ENCODE measurements at regions not wholly inside any gene's neighbourhood (a gene's known extent, or its start where the extent isn't known, plus 50 kb on each side); places are given as distances from the start of the nearest gene placed in this dataset.
A peak's percentile ranks its signal among the peaks of the same experiment; 100 is the strongest.
"Not testable (repeated sequence)": the region's sequence is repeated elsewhere in the genome, so short reads cannot be mapped to it uniquely, and the experiment has no call there.

DNA sequence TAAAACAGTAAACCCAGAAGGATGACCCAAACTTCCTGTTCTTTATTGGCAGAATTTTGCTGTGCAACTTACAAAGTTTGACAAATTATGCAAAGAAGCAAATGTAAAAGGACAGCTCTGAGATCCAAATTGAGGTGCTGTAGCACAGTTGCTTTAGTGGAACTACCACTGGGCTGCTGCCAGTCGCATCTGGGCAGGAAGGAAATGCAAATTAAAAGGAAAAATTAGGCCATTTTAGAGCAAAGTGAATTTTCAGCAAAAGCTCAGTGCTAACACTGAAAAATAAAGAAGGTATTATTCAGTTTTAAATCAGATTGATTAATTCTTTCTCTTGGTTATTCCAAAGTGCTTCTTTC lies 104.5 kb downstream of the ZMAT3 start:
- DNase-seq = no peak

DNA sequence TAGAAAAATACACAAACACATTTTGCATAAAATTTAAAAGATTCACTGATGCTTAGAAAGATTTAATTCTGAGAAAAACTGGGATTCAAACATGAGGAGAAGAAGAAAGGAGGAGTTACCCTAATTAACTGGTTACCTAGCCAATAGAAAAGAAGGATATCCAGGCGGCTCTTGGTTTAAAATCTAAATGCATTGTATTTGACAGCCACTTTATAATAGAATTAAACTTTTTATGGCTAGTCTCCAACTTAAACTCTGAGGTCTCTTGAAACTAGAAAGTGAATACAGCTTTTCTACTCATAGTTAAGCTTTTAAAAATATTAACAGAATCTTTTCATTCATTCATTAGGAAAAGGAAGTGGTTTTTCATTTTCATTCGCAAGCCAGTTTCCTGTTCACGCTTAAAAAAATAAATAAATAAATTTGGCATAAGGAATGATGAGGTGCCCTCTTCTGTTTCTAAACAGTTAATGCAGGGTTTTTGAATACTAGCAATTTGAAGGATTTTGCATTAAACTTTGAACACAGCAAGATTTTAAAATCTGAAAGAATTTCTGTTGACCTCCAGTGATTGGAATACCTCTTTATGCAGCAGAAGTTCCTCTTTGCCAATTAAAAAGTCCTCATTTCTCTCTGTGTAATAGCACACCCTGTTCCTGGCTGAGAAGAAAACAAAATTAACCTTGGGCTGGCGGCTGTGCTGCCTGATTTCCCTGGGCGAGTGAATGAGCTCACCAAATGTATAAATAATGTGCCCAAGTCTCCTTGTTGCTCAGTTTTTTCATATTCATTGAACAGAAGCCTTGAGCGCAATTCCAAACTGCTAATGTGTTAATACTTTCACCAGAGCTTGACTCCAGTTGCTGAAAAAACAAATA lies 105.1 kb downstream of the ZMAT3 start:
- DNase-seq = no peak

DNA sequence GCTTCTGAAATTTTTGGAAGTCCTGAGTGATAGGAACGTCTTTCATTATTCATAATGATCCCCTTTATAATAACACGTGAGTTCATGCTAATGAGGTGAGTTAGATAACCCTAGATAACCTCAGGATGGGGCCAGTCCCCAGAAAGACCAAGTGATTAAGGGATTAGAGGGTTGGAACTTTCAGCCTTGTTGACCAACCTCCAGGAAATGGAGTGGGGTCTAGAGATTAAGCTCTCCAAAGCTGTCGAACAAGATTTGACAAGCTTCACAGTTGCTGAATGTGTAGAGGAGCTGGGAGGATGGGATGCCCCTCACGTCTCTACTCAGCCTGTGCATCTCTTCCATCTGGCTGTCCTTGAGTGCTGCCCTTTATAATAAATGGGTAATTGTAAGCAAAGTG lies 107.1 kb downstream of the ZMAT3 start:
- no peak for DNase-seq

DNA sequence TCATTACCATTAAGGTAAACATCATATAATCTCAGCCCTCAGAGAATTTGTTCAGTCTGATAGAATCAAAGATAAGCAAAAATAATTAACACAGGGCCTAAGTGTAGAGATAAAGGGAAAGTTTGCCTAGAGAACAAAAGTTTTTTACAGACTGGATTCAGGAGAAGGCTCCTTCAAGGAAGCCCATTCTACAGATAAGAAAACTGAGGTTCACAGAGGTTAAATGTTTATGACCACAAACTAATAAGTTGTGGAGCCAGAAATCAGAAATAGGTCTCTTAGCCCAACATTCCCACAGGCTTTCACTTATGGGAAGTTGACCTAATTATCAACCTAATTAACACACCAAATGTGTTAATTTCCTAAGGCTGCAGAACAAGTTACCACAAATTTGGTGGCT lies 110.7 kb downstream of the ZMAT3 start:
- DNase-seq = no peak

GRCh38 chr3:178960181-178960580 lies 111.4 kb downstream of the ZMAT3 start:
- no peak for DNase-seq

GRCh38 chr3:178950676-178951075 lies 120.9 kb downstream of the ZMAT3 start:
- DNase-seq = peak; percentile 36

GRCh38 chr3:178949896-178950295 lies 121.7 kb downstream of the ZMAT3 start:
- no peak for DNase-seq

DNA sequence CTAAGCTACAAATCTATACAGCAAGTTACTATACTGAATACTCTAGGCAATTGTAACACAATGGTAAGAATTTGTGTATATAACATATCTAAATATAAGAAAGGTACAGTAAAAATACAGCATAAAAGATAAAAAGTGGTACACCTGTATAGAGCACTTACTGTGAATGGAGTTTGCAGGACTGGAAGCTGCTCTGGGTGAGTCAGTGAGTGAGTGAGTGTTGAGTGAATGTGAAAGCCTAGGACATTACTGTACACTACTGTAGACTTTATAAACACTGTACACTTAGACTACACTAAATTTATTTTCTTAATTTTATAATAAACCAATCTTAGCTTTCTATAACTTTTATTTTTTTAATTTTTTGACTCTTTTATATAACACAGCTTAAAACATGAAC lies 123.1 kb downstream of the ZMAT3 start:
- no peak for DNase-seq

DNA sequence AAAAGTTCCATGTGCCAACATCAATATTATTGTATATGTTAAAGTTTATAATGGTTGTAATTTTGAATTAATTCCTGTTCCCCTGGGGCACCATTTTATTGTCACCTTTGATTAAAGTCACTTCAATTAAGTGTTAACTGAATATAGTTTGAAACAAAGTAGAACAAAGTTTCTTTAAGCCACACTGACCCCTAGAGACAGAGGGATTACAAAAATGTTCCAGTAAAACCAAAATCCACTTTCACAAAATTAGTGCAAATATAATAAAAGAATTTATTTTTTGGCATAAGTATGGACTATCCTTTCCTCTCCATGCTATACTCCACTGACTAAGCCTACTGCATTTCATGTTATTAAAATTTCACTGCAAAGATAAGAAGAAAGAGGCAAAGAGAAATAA lies 123.9 kb downstream of the ZMAT3 start:
- DNase-seq = no peak

- not testable (repeated sequence) for DNase-seq
These were observed 129.3 kb downstream of the ZMAT3 start for GRCh38 chr3:178942261-178942660.

- DNase-seq = no peak
These were observed 141.5 kb downstream of the ZMAT3 start for GRCh38 chr3:178930116-178930515.

DNA sequence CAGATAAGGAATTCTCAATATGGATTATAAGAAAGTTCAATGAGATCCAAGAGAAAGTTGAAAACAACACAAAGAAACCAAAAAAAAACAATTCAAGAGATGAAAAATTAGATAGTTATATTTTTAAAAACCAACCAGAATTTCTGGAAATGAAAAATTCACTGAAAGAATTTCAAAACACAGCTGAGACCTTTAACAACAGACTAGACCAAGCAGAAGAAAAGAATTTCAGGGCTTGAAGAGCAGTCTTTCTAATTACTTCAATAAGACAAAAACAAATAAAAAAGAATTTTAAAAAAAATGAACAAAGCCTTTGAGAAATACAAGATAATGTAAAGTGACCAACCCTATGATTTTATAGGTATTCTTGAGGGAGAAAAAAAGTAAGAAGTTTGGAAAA lies 155.4 kb downstream of the ZMAT3 start:
- DNase-seq = no peak

GRCh38 chr3:178915365-178915764 lies 156.2 kb downstream of the ZMAT3 start:
- DNase-seq = no peak

DNA sequence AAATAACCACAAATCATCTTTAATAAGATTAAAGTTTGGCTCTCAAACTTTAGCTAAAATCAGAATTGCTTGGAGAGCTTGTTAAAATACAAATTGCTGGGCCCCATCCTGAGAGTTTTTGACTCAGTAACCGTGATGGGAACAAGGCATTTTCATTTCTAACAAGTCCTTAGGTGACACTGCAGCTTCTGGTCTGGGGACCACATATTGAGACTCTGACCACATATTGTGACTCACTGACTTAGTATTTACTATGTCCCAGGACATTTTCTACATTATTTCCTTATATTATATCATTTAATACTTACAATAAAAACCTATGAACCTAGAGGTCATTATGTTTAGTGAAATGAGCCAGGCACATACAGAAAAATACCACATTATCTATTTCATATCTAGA lies 164.5 kb downstream of the ZMAT3 start:
- DNase-seq = no peak

DNA sequence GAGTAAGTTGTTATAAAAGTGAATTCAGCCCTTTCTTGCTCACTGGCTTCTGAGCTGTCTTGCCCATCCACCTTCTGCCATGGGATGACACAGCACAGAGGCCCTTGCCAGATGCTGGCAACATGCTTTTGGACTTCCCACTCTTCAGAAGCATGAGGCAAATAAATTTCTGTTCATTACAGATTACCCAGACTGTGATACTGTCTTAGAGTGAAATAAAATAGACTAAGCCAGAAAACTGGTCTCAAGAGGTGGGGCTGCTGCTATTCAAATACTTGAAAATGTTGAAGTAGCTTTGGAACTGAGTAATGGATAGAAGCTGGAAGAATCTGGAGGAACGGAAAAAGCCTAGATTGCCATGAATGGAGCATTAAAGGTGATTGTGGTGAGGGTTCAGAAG lies 170.4 kb downstream of the ZMAT3 start:
- DNase-seq = no peak

DNA sequence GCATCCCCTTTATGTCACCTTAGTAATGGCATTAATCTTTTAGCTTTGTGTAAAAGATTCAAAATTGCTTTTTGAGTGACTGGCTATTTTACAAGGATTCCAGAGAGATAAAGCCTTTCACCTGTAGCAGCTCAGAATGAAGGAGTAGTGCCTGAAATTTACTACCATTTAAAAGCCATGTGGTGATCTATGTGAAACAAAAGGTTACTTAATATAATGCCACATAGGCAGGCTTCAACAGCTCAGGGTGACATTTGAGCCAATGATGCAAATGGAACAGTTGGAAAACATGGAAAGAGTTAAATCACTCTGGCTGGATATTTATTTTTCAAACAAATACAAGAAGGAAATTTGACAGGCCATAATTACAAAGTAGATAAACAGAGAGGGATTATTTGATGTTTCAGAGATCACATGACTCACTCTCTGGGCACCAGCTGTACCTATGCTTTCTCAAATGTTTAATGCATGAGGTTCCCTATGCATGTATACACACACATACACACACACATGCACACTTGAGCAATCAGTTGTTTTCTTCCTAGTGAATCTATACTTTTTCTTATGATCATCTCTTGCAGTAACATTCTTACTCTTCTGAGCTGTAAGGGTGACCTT lies 171.5 kb downstream of the ZMAT3 start:
- DNase-seq = no peak

- DNase-seq = no peak
These were observed 176.3 kb downstream of the ZMAT3 start for GRCh38 chr3:178895178-178895789.
